ENCODE measurements at regions not wholly inside any gene's neighbourhood (a gene's known extent, or its start where the extent isn't known, plus 50 kb on each side); places are given as distances from the start of the nearest gene placed in this dataset.

GRCh38 chr2:13536941-13537340, 820.2 kb downstream of the TRIB2 start:
- no peak for DNase-seq (ENCODE audit: low read depth)

GRCh38 chr2:13537771-13538349, 821.1 kb downstream of the TRIB2 start:
- DNase-seq (ENCODE audit: low read depth), result no peak

DNA sequence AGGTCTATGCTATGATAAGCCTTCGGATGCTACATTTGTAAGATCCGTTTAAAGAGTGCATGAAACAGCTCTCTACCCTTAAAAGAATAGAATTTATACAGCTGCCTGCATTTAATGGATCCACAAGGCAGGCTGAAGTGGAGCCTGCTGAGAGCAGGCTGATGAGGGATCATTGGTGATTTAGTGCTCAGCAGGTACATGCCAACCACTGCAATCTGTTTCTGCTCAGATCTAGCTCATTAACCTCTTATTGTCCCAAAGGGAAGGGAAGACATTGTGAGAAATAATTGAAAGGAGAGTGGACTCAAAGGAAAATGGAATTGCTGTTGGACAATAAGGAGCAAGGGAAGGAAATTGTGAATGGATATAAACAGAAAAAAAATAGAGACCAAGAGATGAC, 822.6 kb downstream of the TRIB2 start:
- no peak for DNase-seq (ENCODE audit: low read depth)

GRCh38 chr2:13542061-13542460, 825.3 kb downstream of the TRIB2 start:
- no peak for DNase-seq (ENCODE audit: low read depth)

DNA sequence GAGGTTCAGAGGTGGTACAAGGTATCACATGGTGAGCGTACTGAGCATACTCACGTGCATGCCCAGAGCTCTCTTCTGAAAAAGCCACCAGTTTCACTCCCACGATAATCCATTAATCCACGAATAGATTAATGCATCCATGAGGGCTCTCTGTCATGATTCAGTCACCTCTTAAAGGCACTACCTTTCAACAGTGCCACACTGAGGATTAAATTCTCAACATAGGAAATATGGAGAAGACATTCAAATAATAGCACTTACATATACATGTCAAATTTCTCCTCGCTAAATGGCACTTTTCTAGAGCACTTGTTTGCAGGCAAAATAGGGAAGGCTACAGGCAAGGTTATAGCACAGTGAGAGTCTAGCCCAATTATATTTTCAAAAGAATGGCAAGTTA, 825.9 kb downstream of the TRIB2 start:
- no peak for DNase-seq (ENCODE audit: low read depth)

DNA sequence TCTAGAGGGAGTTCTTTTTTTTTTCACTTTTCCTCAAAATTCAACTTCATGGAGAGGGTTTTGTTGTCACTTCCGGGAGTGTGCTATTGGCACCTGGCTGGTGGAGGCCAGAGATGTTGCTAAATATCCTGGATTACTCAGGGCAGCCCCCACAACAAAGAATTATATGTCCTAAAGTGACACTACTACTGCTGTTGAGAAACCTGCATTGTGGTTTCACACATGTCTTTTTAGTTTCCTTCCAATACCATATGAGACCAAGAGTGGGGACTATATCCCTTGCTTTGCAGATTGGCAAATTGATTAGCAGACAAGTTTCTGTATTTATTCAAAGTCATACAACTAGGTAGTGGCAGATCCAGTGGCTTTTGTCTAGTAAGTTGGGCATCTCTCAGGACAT, 826.8 kb downstream of the TRIB2 start:
- DNase-seq (ENCODE audit: low read depth), result no peak

- DNase-seq (ENCODE audit: low read depth), result no peak
Observed at GRCh38 chr2:13545320-13545719, 828.6 kb downstream of the TRIB2 start.

GRCh38 chr2:13546131-13546530, 829.4 kb downstream of the TRIB2 start:
- no peak for DNase-seq (ENCODE audit: low read depth)

DNA sequence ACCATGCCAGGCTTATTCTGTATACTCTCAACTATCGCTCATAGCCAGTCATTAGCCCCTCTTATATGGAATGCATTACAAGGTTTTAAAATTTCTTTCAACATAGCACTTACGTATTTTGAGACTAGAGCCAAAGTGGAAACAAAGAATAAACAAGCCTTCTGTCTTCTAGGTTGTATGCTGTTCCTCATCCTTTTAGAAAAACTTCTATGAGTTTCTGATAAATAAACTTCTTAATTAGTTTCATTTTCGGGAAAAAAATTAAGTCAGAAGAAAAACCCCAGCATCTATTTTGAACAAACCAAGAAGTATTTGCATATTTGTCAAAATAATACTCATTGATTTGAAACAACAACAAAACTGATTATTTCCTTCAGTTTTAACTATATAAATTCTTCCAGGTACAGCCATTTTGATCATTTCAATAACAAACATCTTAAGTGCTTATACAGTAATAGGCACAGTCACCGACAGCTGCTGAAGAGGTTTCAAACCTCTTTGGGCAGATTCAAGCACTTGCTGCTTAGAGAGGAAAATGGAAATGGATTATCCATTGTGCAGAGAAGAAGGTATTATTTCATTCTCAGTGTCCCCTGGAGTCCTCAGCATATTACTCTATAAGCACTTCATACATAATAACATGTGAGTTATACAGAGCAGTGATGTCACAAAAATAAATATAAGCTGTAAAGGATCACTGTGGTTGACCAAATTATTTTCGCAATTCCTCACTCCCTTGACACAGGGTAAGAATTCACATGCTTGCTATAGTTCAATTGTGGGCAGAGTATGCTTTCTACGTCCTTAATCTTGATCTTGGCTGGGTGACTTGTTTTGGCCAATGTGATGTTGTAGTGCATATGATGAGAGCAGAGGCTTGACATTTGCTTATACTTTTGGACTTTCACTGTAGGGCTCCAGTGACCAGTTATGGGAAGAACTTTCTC, 833.8 kb downstream of the TRIB2 start:
- DNase-seq (ENCODE audit: low read depth), result no peak

DNA sequence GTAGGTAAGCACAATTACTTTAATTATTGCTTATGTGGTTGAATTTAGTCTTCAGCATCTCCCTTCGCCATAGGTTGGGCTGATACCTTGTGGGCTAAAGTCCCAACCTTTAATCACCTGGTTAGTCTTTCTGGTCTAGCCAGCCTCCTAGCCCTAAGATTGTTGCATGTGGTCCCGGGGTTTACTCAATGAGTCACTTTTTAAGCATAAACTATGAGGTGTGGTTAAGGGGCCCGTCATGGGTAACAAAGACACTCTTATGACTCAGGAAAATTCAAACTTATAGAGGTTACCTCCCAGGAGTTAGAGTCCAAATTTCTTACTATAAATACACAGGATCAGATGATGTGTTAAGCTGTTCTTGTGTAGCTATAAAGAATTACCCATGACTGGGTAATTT, 841.6 kb downstream of the TRIB2 start:
- DNase-seq (ENCODE audit: low read depth), result no peak

DNA sequence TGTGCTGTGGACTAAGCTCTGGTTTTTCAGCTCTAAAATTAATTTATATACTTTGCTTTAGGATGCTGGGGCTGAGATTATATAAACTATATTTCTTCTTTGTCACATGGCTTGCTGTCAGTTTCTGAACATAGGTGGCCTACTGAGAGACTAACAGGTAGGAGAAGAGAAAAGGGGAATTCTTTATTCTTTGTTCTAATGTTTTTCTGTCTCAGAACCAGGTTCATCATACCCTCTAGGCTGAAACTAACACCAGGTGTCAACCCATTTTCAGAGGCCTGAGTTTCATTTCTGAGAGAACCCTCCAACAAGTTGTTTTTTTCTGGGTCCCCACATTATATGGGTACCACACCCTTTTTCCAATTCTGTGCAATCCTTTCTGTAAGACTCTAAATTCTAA, 843.6 kb downstream of the TRIB2 start:
- DNase-seq (ENCODE audit: low read depth), result no peak

GRCh38 chr2:13572466-13572865, 855.7 kb downstream of the TRIB2 start:
- no peak for DNase-seq (ENCODE audit: low read depth)

GRCh38 chr2:13574831-13575230, 858.1 kb downstream of the TRIB2 start:
- no peak for DNase-seq (ENCODE audit: low read depth)

GRCh38 chr2:13576406-13577036, 859.8 kb downstream of the TRIB2 start:
- DNase-seq (ENCODE audit: low read depth), result no peak

GRCh38 chr2:13578547-13578946, 861.8 kb downstream of the TRIB2 start:
- no peak for DNase-seq (ENCODE audit: low read depth)

DNA sequence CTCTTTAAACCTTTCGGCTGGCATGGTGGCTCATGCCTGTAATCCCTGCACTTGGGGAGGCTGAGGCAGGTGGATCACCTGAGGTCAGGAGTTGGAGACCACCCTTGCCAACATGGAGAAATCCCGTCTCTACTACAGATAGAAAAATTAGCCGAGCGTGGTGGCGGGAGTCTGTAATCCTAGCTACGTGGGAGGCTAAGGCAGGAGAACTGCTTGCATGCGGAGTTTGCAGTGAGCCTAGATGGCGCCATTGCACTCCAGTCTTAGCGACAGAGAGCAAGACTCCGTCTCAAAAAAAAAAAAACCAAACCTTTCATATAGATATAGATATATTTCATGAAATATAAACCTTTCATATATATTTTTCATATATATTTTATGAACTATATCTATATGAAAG, 864.7 kb downstream of the TRIB2 start:
- DNase-seq (ENCODE audit: low read depth), result no peak

- no peak for DNase-seq (ENCODE audit: low read depth)
Observed at GRCh38 chr2:13583609-13584008, 866.9 kb downstream of the TRIB2 start.

- DNase-seq (ENCODE audit: low read depth), result no peak
Observed at GRCh38 chr2:13584020-13584419, 867.3 kb downstream of the TRIB2 start.

DNA sequence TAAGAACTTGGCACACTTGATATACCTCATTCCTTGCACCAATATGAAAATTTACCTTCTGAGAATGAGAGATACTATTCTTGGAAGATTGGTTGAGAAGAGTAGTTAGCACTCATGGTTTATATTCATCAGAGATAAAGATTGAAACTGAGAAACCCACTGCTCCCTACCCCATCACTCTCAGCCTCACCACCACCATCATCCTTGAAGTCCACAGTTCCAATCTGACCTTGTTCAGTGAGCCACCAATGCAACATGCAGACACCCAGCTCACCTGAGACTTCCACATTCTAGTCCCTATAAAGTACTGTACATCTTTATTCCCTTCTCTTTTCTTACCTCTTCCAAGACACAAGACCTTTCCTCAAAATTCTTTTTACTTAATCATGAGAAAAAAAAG, 869.0 kb downstream of the TRIB2 start:
- DNase-seq (ENCODE audit: low read depth), result no peak

- DNase-seq (ENCODE audit: low read depth), result no peak
Observed at GRCh38 chr2:13596233-13596632, 879.5 kb downstream of the TRIB2 start.

DNA sequence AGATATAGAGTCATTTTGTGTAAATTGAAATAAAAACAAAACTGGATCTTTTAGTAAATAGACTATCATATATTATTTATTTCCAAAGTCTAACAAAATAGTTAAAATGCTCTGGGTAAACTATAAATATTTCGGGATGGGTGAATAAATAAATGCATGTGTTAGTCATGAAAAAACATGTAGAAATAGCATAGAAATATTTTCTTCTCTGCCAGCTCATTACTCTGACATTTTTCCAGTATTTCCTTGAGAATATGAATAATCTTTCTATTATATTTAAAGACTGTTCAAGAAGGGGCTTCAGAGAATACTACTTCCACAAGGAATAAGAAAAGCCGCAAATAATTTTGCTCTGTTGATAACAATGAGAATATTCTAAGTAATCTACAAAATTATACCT, 880.4 kb downstream of the TRIB2 start:
- no peak for DNase-seq (ENCODE audit: low read depth)

DNA sequence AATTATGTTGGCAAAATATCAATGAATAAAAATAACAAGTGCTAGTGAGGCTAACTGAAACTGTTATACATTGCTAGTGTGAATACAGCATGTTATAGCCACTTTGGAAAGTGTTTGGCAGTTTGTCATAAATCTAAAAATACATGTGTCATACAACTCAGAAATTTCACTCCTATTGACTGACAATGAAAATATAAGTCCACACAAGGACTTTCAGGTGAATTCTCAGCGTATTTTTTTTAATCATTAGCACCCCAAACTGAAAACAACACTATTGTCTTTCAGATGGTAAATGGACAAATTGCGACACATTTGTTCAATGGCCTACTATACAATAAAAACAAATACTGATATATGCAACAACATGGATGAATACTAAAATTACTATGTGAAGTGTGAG, 884.8 kb downstream of the TRIB2 start:
- no peak for DNase-seq (ENCODE audit: low read depth)

DNA sequence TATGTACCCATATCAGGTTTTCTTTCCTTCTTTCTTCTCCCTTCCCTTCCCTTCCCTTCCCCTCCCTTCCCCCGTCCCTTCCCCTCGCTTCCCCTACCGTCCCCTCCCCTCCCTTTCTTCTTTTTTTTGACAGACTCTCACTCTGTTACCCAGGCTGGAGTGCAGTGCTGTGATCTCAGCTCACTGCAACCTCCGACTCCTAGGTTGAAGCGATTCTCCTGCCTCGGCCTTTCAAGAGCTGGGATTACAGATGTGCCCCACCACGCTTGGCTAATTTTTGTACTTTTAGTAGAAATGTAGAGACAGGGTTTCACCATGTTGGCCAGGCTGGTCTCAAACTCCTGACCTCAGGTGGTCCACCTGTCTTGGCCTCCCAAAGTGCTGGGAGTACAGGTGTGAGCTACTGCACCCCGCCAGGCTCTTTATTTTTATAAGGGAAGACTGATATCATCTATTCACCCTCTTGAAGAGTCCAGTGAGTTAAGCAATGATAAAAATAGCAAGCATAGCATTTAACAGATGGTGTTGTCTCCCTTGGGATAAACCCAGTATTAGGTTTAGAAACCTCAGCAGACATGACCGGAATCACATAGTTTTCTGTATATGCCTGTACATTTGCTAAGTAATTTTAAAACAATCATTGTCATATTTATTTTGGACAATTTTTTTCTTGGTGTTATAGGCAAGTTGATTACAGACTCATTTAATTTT, 888.4 kb downstream of the TRIB2 start:
- DNase-seq (ENCODE audit: low read depth), result no peak
